ENCODE measurements at regions not wholly inside any gene's neighbourhood (a gene's known extent, or its start where the extent isn't known, plus 50 kb on each side); places are given as distances from the start of the nearest gene placed in this dataset.
"Not testable (repeated sequence)": the region's sequence is repeated elsewhere in the genome, so short reads cannot be mapped to it uniquely, and the experiment has no call there.

- WGBS = 97% methylated on average over 3 of the region's 3 CpGs
- no peak for DNase-seq (ENCODE audit: low read depth in 6 of 9, low spot score in 9 of 9)
- no peaks in the 10 kb centered on the region for H3K4me1 ChIP-seq (ENCODE audit: control insufficient read depth in 2 of 2, insufficient read depth in 2 of 2, low read length in 2 of 2)
- no peaks in the 10 kb centered on the region for H3K27me3 ChIP-seq (ENCODE audit: control insufficient read depth in 2 of 2, insufficient read depth in 1 of 2, low read length in 1 of 2)
- H3K36me3 ChIP-seq (ENCODE audit: control insufficient read depth in 2 of 2, insufficient read depth in 2 of 2, low read length in 1 of 2) = no peaks in the 10 kb centered on the region
- no peak overlapping the region for H3K27ac ChIP-seq (ENCODE audit: low read depth in 1 of 2, low read length in 1 of 2)
- H3K9me3 ChIP-seq (ENCODE audit: control insufficient read depth in 2 of 2, insufficient read depth in 1 of 2, low read length in 1 of 2) = no peaks in the 10 kb centered on the region
- H3K4me3 ChIP-seq (ENCODE audit: low read length in 2 of 2) = no peak overlapping the region
Observed at GRCh38 chr11:33956611-33957010, 64.7 kb upstream of the LMO2 start.

- 82% methylated on average over 5 of the region's 5 CpGs for WGBS
- Histone ChIP-seq H3K27me3 (ENCODE audit: control insufficient read depth in 2 of 2, insufficient read depth in 1 of 2, low read length in 1 of 2) (no peaks in the 10 kb centered on the region), H3K4me1 (ENCODE audit: control insufficient read depth in 2 of 2, insufficient read depth in 2 of 2, low read length in 2 of 2) (no peaks in the 10 kb centered on the region), H3K36me3 (ENCODE audit: control insufficient read depth in 2 of 2, insufficient read depth in 2 of 2, low read length in 1 of 2) (no peaks in the 10 kb centered on the region), H3K27ac (ENCODE audit: low read depth in 1 of 2, low read length in 1 of 2) (no peak overlapping the region), H3K9me3 (ENCODE audit: control insufficient read depth in 2 of 2, insufficient read depth in 1 of 2, low read length in 1 of 2) (no peaks in the 10 kb centered on the region), H3K4me3 (ENCODE audit: low read length in 2 of 2) (no peak overlapping the region)
- DNase-seq (ENCODE audit: low read depth in 6 of 9, low spot score in 9 of 9) = no peak
Observed at GRCh38 chr11:33953289-33953688, 61.4 kb upstream of the LMO2 start.

GRCh38 chr11:33952805-33953204, 60.9 kb upstream of the LMO2 start:
- H3K27ac ChIP-seq (ENCODE audit: low read depth in 1 of 2, low read length in 1 of 2) = no peak overlapping the region
- no peak overlapping the region for H3K4me3 ChIP-seq (ENCODE audit: low read length in 2 of 2)
- no peaks in the 10 kb centered on the region for H3K27me3 ChIP-seq (ENCODE audit: control insufficient read depth in 2 of 2, insufficient read depth in 1 of 2, low read length in 1 of 2)
- no peak for DNase-seq (ENCODE audit: low read depth in 6 of 9, low spot score in 9 of 9)
- no peaks in the 10 kb centered on the region for H3K9me3 ChIP-seq (ENCODE audit: control insufficient read depth in 2 of 2, insufficient read depth in 1 of 2, low read length in 1 of 2)
- H3K36me3 ChIP-seq (ENCODE audit: control insufficient read depth in 2 of 2, insufficient read depth in 2 of 2, low read length in 1 of 2) = no peaks in the 10 kb centered on the region
- WGBS = 93% methylated on average over 5 of the region's 5 CpGs
- no peaks in the 10 kb centered on the region for H3K4me1 ChIP-seq (ENCODE audit: control insufficient read depth in 2 of 2, insufficient read depth in 2 of 2, low read length in 2 of 2)

GRCh38 chr11:33949252-33949913, 57.5 kb upstream of the LMO2 start:
- DNase-seq (ENCODE audit: low read depth in 6 of 9, low spot score in 9 of 9) = no peak
- H3K9me3 ChIP-seq (ENCODE audit: control insufficient read depth in 2 of 2, insufficient read depth in 1 of 2, low read length in 1 of 2) = no peaks in the 10 kb centered on the region
- WGBS = 97% methylated on average over 8 of the region's 8 CpGs
- H3K4me1 ChIP-seq (ENCODE audit: control insufficient read depth in 2 of 2, insufficient read depth in 2 of 2, low read length in 2 of 2) = no peaks in the 10 kb centered on the region
- no peaks in the 10 kb centered on the region for H3K36me3 ChIP-seq (ENCODE audit: control insufficient read depth in 2 of 2, insufficient read depth in 2 of 2, low read length in 1 of 2)
- no peak overlapping the region for H3K4me3 ChIP-seq (ENCODE audit: low read length in 2 of 2)
- no peaks in the 10 kb centered on the region for H3K27me3 ChIP-seq (ENCODE audit: control insufficient read depth in 2 of 2, insufficient read depth in 1 of 2, low read length in 1 of 2)
- H3K27ac ChIP-seq (ENCODE audit: low read depth in 1 of 2, low read length in 1 of 2) = no peak overlapping the region

- no peak for DNase-seq (ENCODE audit: low read depth in 6 of 9, low spot score in 9 of 9)
- Histone ChIP-seq H3K27me3 (ENCODE audit: control insufficient read depth in 2 of 2, insufficient read depth in 1 of 2, low read length in 1 of 2) (no peaks in the 10 kb centered on the region), H3K9me3 (ENCODE audit: control insufficient read depth in 2 of 2, insufficient read depth in 1 of 2, low read length in 1 of 2) (no peaks in the 10 kb centered on the region), H3K4me1 (ENCODE audit: control insufficient read depth in 2 of 2, insufficient read depth in 2 of 2, low read length in 2 of 2) (no peaks in the 10 kb centered on the region), H3K36me3 (ENCODE audit: control insufficient read depth in 2 of 2, insufficient read depth in 2 of 2, low read length in 1 of 2) (no peaks in the 10 kb centered on the region), H3K4me3 (ENCODE audit: low read length in 2 of 2) (no peak overlapping the region), H3K27ac (ENCODE audit: low read depth in 1 of 2, low read length in 1 of 2) (no peak overlapping the region)
- WGBS = 80% methylated on average over 2 of the region's 2 CpGs
Observed at GRCh38 chr11:33948494-33948893, 56.6 kb upstream of the LMO2 start.

- WGBS = 97% methylated on average over 5 of the region's 5 CpGs
- not testable (repeated sequence) for DNase-seq (ENCODE audit: low read depth in 6 of 9, low spot score in 9 of 9); H3K27ac ChIP-seq (ENCODE audit: low read depth in 1 of 2, low read length in 1 of 2); H3K9me3 ChIP-seq (ENCODE audit: control insufficient read depth in 2 of 2, insufficient read depth in 1 of 2, low read length in 1 of 2); H3K36me3 ChIP-seq (ENCODE audit: control insufficient read depth in 2 of 2, insufficient read depth in 2 of 2, low read length in 1 of 2); H3K4me3 ChIP-seq (ENCODE audit: low read length in 2 of 2); H3K27me3 ChIP-seq (ENCODE audit: control insufficient read depth in 2 of 2, insufficient read depth in 1 of 2, low read length in 1 of 2); H3K4me1 ChIP-seq (ENCODE audit: control insufficient read depth in 2 of 2, insufficient read depth in 2 of 2, low read length in 2 of 2)
Observed at GRCh38 chr11:33947918-33948317, 56.0 kb upstream of the LMO2 start.

GRCh38 chr11:33946930-33947329, 55.1 kb upstream of the LMO2 start:
- no peak overlapping the region for H3K27ac ChIP-seq (ENCODE audit: low read depth in 1 of 2, low read length in 1 of 2)
- H3K4me3 ChIP-seq (ENCODE audit: low read length in 2 of 2) = no peak overlapping the region
- H3K27me3 ChIP-seq (ENCODE audit: control insufficient read depth in 2 of 2, insufficient read depth in 1 of 2, low read length in 1 of 2) = no peaks in the 10 kb centered on the region
- DNase-seq (ENCODE audit: low read depth in 6 of 9, low spot score in 9 of 9) = no peak
- no peaks in the 10 kb centered on the region for H3K36me3 ChIP-seq (ENCODE audit: control insufficient read depth in 2 of 2, insufficient read depth in 2 of 2, low read length in 1 of 2)
- H3K4me1 ChIP-seq (ENCODE audit: control insufficient read depth in 2 of 2, insufficient read depth in 2 of 2, low read length in 2 of 2) = no peaks in the 10 kb centered on the region
- H3K9me3 ChIP-seq (ENCODE audit: control insufficient read depth in 2 of 2, insufficient read depth in 1 of 2, low read length in 1 of 2) = no peaks in the 10 kb centered on the region
- 84% methylated on average over 4 of the region's 4 CpGs for WGBS

- H3K36me3 ChIP-seq (ENCODE audit: control insufficient read depth in 2 of 2, insufficient read depth in 2 of 2, low read length in 1 of 2) = no peaks in the 10 kb centered on the region
- no peak overlapping the region for H3K4me3 ChIP-seq (ENCODE audit: low read length in 2 of 2)
- H3K4me1 ChIP-seq (ENCODE audit: control insufficient read depth in 2 of 2, insufficient read depth in 2 of 2, low read length in 2 of 2) = no peaks in the 10 kb centered on the region
- WGBS = 97% methylated on average over 4 of the region's 4 CpGs
- no peak for DNase-seq (ENCODE audit: low read depth in 6 of 9, low spot score in 9 of 9)
- H3K27ac ChIP-seq (ENCODE audit: low read depth in 1 of 2, low read length in 1 of 2) = no peak overlapping the region
- H3K9me3 ChIP-seq (ENCODE audit: control insufficient read depth in 2 of 2, insufficient read depth in 1 of 2, low read length in 1 of 2) = no peaks in the 10 kb centered on the region
- no peaks in the 10 kb centered on the region for H3K27me3 ChIP-seq (ENCODE audit: control insufficient read depth in 2 of 2, insufficient read depth in 1 of 2, low read length in 1 of 2)
Observed at GRCh38 chr11:33945481-33946268, 53.8 kb upstream of the LMO2 start.

GRCh38 chr11:33944693-33945424, 53.0 kb upstream of the LMO2 start:
- 97% methylated on average over 6 of the region's 6 CpGs for WGBS
- H3K27ac ChIP-seq (ENCODE audit: low read depth in 1 of 2, low read length in 1 of 2) = no peak overlapping the region
- DNase-seq (ENCODE audit: low read depth in 6 of 9, low spot score in 9 of 9) = no peak
- no peaks in the 10 kb centered on the region for H3K4me1 ChIP-seq (ENCODE audit: control insufficient read depth in 2 of 2, insufficient read depth in 2 of 2, low read length in 2 of 2)
- H3K27me3 ChIP-seq (ENCODE audit: control insufficient read depth in 2 of 2, insufficient read depth in 1 of 2, low read length in 1 of 2) = no peaks in the 10 kb centered on the region
- H3K4me3 ChIP-seq (ENCODE audit: low read length in 2 of 2) = no peak overlapping the region
- H3K9me3 ChIP-seq (ENCODE audit: control insufficient read depth in 2 of 2, insufficient read depth in 1 of 2, low read length in 1 of 2) = no peaks in the 10 kb centered on the region
- H3K36me3 ChIP-seq (ENCODE audit: control insufficient read depth in 2 of 2, insufficient read depth in 2 of 2, low read length in 1 of 2) = no peaks in the 10 kb centered on the region

Measured in thymus (tissue), 11 donors.